Calu3 (cell line): ENCODE measurements at regions not wholly inside any gene's neighbourhood (a gene's known extent, or its start where the extent isn't known, plus 50 kb on each side); places are given as distances from the start of the nearest gene placed in this dataset.
"Not testable (repeated sequence)": the region's sequence is repeated elsewhere in the genome, so short reads cannot be mapped to it uniquely, and the experiment has no call there.

Source experiments
- BruUV-seq: library from RNA; stranded (reverse); fragments of 400-500 nt; replicated peaks from 2 replicates; lab custom pipeline; 2021; lab: Mats Ljungman, UMichigan
- CTCF ChIA-PET: fragments of 300-600 bp; sonication (Branson Sonifier 250); formaldehyde crosslinking; loops from one replicate; lab custom pipeline; 2022; ENCODE audit warnings: antibody characterized with exemption; lab: Charles Lee
- DNase-seq: peaks from one replicate; pipeline ENCODE4 v3.0.0; 2022
- H3K27ac Mint-ChIP-seq: one replicate; pipeline ENCODE4 v1.8.0; 2022; ENCODE audit warnings: mixed read lengths; ENCODE audit not compliant: unreplicated experiment
- H3K27me3 Mint-ChIP-seq: one replicate; pipeline ENCODE4 v1.8.0; 2022; ENCODE audit warnings: mixed read lengths; ENCODE audit not compliant: unreplicated experiment
- H3K36me3 Mint-ChIP-seq: one replicate; pipeline ENCODE4 v1.8.0; 2022; ENCODE audit warnings: mild to moderate bottlenecking, moderate library complexity, mixed read lengths; ENCODE audit not compliant: insufficient read depth, unreplicated experiment
- H3K4me1 Mint-ChIP-seq: one replicate; pipeline ENCODE4 v1.8.0; 2022; ENCODE audit warnings: mild to moderate bottlenecking, low read depth, mixed read lengths; ENCODE audit not compliant: unreplicated experiment
- H3K4me3 Mint-ChIP-seq: one replicate; pipeline ENCODE4 v1.8.0; 2022; ENCODE audit warnings: mild to moderate bottlenecking, low read depth, moderate library complexity, mixed read lengths; ENCODE audit not compliant: unreplicated experiment
- H3K9me3 Mint-ChIP-seq: one replicate; pipeline ENCODE4 v1.8.0; 2022; ENCODE audit warnings: low read depth, mixed read lengths; ENCODE audit not compliant: unreplicated experiment
- intact Hi-C: fragments of 100-400 bp; cut with micrococcal nuclease; formaldehyde crosslinking; loops from one replicate; pipeline ENCODE4 v1.10.0; 2022; ENCODE audit not compliant: unreplicated experiment
- TF ChIP-seq, protein P1 (sequence below): fragments of 200-600 bp; IDR thresholded peaks from one replicate; pipeline ENCODE4 v1.8.0; 2022; ENCODE audit warnings: antibody characterized with exemption; ENCODE audit not compliant: unreplicated experiment

DNA sequence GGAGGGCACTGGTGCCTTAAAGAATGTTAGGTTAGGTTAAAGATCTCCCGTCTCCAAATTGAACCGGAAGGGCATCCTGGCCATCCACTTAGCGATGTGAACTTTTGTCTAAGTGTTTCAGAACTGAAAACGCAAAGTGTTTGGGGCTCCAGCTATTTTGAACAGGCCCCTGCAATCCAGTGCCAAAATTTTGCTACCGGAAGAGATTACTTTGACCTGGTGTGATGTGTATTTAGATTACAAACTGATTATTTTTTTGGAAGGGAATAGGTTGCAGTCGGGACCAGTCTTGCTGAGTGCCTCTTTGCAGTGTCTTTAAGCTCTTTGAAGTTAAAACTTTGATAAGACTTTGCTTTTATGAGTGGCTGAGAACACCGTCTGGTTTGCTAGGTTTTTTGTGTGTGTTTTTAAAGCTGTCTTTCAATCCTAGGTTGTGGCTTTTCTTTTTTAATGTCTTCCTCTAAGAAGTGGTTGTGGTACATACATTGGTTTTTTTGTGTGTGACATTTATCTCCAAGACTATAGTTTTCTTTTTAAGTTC is 179.6 kb downstream of the OR4M2 start:
- no peaks in the 10 kb centered on the region for H3K4me1 Mint-ChIP-seq
- intact Hi-C loops: no loop called here

GRCh38 chr15:22262613-22263020 is 182.3 kb downstream of the OR4M2 start:
- CTCF ChIA-PET: no interaction called here
- Mint-ChIP-seq H3K4me3 (no peak overlapping the region), H3K36me3 (no peaks in the 10 kb centered on the region), H3K27ac (no peak overlapping the region), H3K27me3 (no peaks in the 10 kb centered on the region), H3K9me3 (no peaks in the 10 kb centered on the region), H3K4me1 (no peaks in the 10 kb centered on the region)
- no peak for DNase-seq
- TF ChIP-seq, protein P1, sequence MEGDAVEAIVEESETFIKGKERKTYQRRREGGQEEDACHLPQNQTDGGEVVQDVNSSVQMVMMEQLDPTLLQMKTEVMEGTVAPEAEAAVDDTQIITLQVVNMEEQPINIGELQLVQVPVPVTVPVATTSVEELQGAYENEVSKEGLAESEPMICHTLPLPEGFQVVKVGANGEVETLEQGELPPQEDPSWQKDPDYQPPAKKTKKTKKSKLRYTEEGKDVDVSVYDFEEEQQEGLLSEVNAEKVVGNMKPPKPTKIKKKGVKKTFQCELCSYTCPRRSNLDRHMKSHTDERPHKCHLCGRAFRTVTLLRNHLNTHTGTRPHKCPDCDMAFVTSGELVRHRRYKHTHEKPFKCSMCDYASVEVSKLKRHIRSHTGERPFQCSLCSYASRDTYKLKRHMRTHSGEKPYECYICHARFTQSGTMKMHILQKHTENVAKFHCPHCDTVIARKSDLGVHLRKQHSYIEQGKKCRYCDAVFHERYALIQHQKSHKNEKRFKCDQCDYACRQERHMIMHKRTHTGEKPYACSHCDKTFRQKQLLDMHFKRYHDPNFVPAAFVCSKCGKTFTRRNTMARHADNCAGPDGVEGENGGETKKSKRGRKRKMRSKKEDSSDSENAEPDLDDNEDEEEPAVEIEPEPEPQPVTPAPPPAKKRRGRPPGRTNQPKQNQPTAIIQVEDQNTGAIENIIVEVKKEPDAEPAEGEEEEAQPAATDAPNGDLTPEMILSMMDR: no peak
- BruUV-seq: no TSS peak
- intact Hi-C loops: no loop called here

More for the DNA sequence above, 179.6 kb downstream of the OR4M2 start:
- CTCF ChIA-PET: no interaction called here
- Mint-ChIP-seq H3K9me3 (no peaks in the 10 kb centered on the region), H3K4me3 (no peak overlapping the region), H3K27ac (no peak overlapping the region), H3K36me3 (no peaks in the 10 kb centered on the region), H3K27me3 (no peaks in the 10 kb centered on the region)
- BruUV-seq: no TSS peak
- no peak for DNase-seq
- TF ChIP-seq, protein P1: no peak

- no peaks in the 10 kb centered on the region for H3K36me3 Mint-ChIP-seq
- no TSS peak for BruUV-seq
- intact Hi-C loops: no loop called here
- CTCF ChIA-PET: no interaction called here
- no peaks in the 10 kb centered on the region for H3K9me3 Mint-ChIP-seq
- H3K27ac Mint-ChIP-seq: no peak overlapping the region
- no peaks in the 10 kb centered on the region for H3K4me1 Mint-ChIP-seq
- no peak for DNase-seq
- TF ChIP-seq, protein P1: no peak
- H3K27me3 Mint-ChIP-seq: no peaks in the 10 kb centered on the region
- H3K4me3 Mint-ChIP-seq: no peak overlapping the region
Observed at GRCh38 chr15:22263738-22264137, 183.4 kb downstream of the OR4M2 start.

DNA sequence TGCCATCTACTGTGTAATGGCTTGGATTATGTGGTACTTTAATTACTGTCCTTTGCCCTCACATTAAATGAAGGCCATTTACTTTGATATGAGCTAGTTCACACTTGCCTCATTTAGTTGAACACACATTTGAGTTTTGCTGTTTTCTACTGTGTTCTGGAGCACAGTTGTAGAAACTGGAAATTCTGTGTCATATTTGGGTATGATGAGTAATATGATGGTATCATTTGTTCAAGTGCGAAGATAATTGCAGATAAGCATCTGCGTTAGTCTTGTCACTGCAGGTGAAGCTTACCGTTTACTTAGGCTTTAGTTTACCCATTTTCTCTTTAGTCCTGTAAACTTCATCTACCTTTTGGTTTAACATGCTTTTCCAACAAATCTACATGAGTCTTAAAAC is 183.9 kb downstream of the OR4M2 start:
- intact Hi-C loops, DNase-seq, BruUV-seq, H3K4me1 Mint-ChIP-seq, H3K36me3 Mint-ChIP-seq, CTCF ChIA-PET, H3K27me3 Mint-ChIP-seq, H3K27ac Mint-ChIP-seq, H3K9me3 Mint-ChIP-seq, H3K4me3 Mint-ChIP-seq: not testable (repeated sequence)

DNA sequence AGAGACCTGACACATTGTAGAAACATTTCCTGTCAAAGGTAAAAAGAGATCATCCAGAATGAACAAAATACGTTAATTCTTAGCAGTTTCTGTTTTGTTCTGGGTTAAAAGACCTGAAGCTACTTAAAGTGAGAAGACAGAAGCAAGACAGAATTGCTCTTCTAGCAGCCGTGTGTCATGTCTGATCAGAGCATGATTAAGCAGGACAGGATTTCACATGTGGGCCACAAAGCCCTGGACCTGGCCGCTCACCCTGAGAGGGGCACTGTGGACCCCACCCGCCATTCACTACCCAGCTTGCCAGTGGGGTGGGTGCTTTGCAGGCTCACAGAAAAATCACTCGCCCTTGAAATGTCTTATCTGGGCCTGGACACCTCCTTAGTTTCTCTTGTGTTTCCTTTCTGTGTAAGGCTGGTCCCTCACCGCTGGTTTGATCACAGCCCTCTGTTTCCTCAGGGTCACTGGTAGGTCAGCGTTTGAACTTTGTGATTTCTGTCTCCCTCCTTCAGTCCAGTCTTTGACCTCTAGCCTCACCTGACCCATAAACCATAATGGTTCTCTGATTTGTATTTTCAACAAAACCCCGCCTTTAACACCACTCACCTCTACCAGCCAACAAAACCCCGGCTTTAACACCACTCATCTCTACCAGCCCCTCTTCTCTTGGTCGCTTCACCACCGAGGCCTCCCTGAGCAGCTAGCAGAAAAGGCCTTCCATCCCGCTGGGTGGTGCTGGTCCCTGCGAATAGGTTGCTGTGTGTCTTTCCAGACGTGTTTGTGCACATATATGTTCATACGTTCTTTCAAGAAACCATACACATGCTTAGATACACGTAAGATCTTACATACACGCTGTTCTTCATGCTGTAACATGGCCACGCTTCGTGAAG is 185.0 kb downstream of the OR4M2 start:
- no peaks in the 10 kb centered on the region for H3K27me3 Mint-ChIP-seq
- H3K9me3 Mint-ChIP-seq: no peaks in the 10 kb centered on the region
- no peak for DNase-seq
- BruUV-seq: no TSS peak
- intact Hi-C loops: no loop called here
- no peak overlapping the region for H3K27ac Mint-ChIP-seq
- TF ChIP-seq, protein P1: no peak
- no peaks in the 10 kb centered on the region for H3K36me3 Mint-ChIP-seq
- H3K4me1 Mint-ChIP-seq: no peaks in the 10 kb centered on the region
- no peak overlapping the region for H3K4me3 Mint-ChIP-seq
- CTCF ChIA-PET: no interaction called here
